ENCODE measurements at regions not wholly inside any gene's neighbourhood (a gene's known extent, or its start where the extent isn't known, plus 50 kb on each side); places are given as distances from the start of the nearest gene placed in this dataset.
"Not testable (repeated sequence)": the region's sequence is repeated elsewhere in the genome, so short reads cannot be mapped to it uniquely, and the experiment has no call there.

DNA sequence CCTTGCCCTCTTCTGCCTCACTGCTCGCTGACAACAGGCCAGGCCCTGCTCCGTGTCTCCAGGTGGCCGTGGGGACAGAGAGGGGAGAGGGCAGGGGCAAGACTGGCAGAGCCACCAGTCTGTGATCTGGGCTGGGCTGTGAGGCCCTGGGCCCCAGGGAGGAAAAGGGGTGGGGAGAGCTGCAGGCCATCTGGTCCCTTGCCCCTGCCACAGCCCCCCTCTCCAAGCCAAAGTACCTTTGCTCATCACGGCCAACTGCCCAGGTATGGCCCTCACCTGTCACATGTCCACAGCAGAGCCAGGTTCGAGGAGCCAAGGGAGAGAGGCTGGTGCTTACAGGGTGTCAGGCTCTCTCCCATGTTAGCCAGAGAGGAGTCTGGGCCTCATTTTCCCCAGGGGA lies 91.4 kb upstream of the LHX1 start:
- DNase-seq (ENCODE audit: low read depth in 3 of 3) = no peak

GRCh38 chr17:36846410-36847292 lies 90.6 kb upstream of the LHX1 start:
- DNase-seq (ENCODE audit: low read depth in 3 of 3) = no peak

DNA sequence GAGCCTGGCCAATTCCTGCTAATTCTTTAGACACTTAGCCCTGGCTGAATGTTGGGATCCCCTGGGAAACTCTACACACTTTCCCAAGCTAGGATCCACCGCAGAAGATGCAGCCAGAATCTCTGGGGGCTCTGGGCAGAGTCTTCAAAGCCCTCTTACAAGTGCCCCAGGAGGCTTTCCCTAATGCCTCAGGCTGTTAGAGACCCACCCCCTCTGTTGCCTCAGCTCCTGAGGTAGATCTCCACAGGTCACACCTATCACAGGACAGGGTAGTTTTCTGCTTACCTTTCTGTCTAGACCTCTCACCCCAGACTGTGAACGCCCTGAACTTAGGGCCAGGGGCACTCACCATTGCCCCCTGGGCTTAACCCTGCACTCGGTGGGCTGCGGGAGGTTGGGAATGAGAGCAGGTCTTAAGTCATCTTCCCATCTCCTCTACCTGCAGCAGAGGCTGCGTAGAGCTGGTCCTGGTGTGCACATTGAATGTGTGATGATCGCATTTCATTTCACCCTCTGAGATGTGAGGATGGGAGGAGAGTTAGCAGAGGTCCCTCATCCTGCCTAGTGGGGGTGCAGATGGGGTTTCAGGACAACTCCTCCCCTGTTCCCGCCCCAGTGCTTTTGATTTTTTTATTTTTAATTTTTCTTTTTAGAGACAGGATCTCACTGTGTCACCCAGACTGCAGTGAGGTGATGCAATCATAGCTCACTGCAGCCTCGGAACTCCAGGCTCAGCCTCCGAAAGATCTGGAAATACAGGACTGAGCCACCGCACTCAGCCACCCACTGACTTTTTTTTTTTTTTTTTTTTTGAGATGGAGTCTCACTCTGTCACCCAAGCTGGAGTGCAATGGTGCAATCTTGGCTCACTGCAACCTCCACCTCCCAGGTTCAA lies 89.0 kb upstream of the LHX1 start:
- DNase-seq (ENCODE audit: low read depth in 3 of 3) = no peak

DNA sequence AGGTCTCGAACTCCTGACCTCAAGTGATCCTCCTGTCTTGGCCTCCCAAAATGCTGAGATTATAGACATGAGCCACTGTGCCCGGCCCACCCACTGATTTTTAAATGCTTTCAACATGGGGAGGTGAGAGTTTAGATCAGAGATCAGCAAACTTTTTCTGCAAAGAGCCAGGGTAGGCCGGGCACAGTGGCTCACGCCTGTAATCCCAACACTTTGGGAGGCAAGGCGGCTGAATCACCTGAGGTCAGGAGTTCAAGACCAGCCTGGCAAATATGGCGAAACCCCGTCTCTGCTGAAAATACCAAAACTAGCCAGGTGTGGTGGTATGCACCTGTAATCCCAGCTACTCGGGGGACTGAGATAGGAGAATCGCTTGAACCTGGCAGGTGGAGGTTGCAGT lies 88.3 kb upstream of the LHX1 start:
- DNase-seq (ENCODE audit: low read depth in 3 of 3) = not testable (repeated sequence)

DNA sequence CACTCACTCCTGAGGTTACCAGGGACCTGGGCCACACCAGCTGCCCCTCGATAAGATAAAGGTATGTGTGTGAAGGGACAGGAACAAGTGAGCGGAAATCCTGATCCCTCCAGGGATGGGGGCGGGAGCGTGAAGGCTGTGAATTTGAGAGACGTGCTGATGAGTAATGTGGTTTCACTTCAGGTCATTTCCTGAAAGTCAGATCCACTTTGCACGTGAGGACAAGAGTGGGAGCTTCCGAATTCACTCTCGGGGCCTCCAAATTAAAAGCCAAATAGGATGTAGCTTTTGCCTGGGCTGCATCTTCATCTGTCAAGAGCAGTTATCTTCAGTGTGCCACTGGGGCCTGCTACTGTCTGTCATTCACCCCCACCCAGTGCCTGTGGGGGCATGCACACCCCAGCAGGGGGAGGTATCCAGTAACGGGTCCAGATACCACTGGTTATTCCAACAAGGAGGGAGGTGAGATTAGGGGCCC lies 87.4 kb upstream of the LHX1 start:
- peak; percentile 27 to 51 (median 40) for DNase-seq (ENCODE audit: low read depth in 3 of 3)

- no peak for DNase-seq (ENCODE audit: low read depth in 3 of 3)
Measured at GRCh38 chr17:36850790-36851189, 86.5 kb upstream of the LHX1 start.

DNA sequence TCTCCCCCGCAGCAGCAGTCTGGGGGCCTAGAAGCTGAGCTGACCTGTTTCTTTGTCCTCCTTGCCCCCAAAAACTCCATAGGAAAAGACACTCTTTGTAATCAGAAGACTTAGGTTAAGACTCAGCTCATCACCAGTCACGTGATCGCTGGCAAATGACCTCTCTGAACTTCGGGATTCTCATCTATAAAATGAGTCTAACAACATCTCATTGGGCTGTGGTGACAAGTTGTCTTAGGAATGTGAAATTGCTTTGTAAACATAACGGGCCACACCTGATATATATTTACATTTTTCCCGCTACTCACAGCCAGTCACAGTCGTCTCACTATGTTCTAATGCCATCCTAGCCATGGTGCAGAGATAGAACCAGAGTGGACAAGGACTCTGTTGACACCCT lies 86.0 kb upstream of the LHX1 start:
- no peak for DNase-seq (ENCODE audit: low read depth in 3 of 3)

DNA sequence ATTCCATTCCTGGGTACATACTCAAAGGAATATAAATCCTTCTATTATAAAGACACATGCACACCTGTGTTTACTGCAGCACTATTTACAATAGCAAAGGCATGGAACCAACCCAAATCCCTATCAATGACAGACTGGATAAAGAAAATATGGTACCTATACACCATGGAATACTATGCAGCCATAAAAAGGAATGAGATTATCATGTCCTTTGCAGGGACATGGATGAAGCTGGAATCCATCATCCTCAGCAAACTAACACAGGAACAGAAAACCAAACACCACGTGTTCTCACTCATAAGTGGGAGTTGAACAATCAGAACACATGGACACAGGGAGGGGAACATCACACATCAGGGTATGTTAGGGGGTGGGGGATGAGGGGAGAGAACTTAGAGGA lies 84.8 kb upstream of the LHX1 start:
- not testable (repeated sequence) for DNase-seq (ENCODE audit: low read depth in 3 of 3)

GRCh38 chr17:36854982-36855381 lies 82.3 kb upstream of the LHX1 start:
- DNase-seq (ENCODE audit: low read depth in 3 of 3) = no peak

- no peak for DNase-seq (ENCODE audit: low read depth in 3 of 3)
Measured at GRCh38 chr17:36855459-36855858, 81.8 kb upstream of the LHX1 start.

GRCh38 chr17:36856222-36856621 lies 81.1 kb upstream of the LHX1 start:
- DNase-seq (ENCODE audit: low read depth in 3 of 3) = no peak

GRCh38 chr17:36856903-36857381 lies 80.3 kb upstream of the LHX1 start:
- no peak for DNase-seq (ENCODE audit: low read depth in 3 of 3)

DNA sequence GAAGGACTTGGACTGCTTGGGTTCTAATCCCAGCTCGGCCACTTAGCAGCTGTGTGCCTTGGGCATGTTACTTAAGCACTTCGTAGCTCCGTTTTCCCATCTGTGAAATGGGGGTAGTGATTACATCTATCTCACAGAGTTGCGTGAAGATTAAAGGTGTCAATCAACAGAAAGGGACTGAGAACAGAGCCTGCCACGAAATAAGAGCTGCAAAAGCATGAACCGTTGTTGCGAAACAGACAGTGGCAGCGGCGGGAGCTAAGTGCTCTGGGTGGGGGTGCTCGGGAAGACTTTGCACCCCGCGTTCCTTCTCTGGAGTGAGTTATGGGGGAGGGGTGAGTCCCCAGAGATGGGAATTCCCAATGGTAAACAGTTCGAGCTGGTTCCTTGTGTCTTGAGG lies 79.6 kb upstream of the LHX1 start:
- DNase-seq (ENCODE audit: low read depth in 3 of 3) = no peak

DNA sequence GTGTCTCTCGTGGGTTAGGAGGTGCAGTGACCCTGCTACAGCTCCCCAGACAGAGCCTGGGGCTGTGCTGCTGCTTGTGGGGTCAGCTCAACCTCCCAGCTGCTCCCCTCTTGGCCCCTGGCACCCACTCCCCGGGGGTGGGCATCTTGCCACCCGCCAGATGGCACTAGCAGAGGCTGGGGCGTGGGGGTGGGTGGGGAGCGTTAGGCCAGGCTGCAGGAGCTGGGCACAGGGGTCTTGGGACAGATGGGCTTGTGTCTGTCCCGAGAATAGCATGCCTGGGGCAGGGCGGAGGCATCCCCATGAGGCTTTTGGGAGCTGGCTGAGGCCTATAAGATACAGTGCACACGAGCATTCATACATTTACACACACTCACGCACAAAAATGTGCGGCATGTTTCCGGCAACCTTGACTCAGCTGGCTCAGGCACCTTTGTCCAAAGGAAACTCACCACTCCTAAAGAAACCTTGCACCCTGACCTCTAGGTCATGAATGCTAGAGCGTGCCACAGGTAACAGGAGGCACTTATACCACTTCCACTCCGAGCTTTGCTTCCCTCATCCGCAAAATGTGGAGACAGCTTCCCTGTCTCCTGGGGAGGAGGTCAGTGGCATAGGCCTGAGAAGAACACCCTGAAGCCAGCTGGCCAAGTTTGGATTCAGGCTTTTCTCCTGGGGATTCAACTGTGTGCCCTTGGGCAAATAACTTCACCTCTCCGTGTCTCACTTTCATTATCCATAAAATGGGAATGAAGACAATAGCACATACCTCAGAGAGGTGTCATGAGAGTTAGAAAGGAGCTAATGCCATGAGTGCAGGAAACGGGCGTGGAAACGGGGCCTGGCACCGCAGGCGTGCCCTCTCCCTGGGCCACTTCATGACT lies 78.9 kb upstream of the LHX1 start:
- DNase-seq (ENCODE audit: low read depth in 3 of 3) = no peak

DNA sequence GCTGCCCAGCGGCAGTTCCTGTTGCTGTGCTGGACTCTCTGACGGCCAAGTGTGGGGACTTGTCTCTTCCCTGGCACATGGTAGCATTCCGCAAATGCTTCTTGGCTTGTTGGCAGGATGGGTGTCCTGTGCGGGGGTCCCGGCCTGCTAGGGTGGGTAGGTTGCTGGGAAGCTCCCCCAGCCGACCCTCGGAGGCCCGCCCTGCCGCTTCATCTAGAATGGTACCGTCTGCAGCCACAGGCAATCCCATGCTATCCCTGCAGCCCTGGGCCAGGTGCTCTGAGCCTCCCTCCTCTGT lies 78.3 kb upstream of the LHX1 start:
- no peak for DNase-seq (ENCODE audit: low read depth in 3 of 3)

- DNase-seq (ENCODE audit: low read depth in 3 of 3) = no peak
Measured at GRCh38 chr17:36859706-36860105, 77.6 kb upstream of the LHX1 start.

DNA sequence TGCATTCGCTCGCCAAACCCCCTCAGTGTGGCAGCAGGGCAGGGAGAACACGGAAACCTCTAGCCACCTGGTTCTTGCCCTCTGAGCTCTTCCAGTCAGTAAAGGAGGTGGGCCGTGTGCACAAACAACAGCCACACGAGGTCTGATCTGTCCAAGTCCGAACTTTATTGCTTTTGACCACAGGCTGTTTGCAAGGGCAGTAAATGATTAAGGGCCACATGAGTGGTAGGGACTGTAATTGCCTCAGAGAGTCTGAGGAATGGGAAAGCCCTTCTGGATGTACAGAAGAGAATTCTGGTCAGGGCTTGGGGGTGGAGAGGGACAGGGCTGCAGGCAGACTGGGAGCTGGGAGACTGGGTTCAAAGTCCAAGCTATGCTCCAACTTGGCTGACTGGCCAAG lies 75.7 kb upstream of the LHX1 start:
- DNase-seq (ENCODE audit: low read depth in 3 of 3) = no peak

DNA sequence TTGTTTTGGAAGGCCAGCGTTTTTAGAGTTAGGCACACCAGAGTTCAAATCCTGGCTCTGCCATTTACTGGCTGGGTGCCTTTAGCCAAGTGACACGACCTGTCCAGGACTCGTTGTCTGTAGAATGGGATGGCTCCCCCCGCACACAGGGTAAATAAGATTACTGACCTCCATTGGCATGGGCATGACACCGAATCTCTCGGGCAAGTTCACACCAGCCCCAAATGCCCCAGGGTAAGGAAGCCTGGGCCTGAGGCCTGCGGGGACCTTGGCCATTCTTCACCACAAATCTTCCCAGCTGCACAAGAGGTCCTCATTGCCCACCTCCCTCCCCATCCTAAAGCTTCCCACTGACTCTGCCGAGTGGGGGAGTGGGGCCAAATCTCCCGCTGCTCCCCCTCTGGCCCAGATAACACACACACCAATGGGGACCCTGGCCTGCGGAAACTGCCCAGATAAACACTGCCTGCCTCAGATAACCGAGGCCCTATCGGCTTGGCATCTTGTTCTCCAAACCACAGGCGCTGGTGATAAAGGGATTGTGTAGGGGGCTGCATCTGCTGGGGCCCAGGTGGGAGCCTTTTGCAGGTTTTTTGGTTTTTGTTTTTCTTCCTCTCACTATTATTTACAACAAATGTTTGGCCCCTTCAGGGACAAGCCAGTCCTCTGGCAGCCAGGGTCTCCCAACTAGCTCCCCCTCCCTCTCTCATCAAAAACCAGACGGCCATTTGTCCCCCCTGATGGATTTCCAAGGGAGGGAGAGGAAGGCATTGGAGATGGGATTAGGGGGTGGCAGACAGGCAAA lies 75.0 kb upstream of the LHX1 start:
- DNase-seq (ENCODE audit: low read depth in 3 of 3) = no peak

GRCh38 chr17:36863131-36863530 lies 74.1 kb upstream of the LHX1 start:
- no peak for DNase-seq (ENCODE audit: low read depth in 3 of 3)

DNA sequence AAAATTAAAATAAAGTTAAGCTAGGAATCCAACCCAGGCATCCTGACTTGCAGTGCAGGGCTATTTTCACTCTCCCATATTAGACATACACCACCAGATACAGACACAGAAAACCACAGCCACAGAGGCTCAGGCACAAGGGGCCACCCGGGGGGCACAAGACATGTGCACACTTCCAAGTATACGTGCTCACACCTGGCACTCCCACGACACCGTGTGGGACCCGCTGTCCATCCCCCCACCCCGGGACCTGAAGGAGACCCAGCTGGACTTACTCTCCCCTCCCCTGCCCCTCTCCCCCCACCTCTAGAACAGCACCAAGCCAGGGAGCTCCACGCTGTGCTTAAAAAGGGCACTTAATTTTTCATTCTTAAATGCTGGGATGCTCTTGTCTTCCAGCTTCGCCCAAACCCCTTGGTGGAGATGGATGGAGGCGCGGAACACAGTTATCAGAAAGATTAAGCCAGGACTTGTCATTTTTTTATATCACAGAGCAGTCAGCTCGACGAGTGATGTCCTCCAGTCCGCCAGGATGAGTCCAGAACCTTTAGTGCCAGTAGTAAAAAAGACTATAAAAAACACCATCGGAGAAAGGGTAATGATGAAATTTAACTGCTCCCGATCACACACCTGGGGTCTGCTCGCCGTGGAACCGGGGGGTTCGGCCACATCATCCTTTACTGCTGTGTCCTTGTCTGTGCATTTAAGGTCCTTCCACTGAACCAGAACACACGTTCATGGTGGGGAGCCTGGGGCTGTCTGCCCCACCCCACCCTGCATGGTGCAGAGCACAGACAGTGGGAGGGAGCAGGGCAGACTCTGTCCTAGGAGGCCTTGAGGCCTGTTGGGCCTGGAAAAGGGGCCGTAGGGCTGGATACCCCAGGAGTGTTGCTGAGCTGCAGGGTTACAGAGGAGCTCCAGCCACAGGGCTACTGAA lies 73.3 kb upstream of the LHX1 start:
- no peak for DNase-seq (ENCODE audit: low read depth in 3 of 3)
